Vagina (tissue), 2 donors: ENCODE measurements at regions not wholly inside any gene's neighbourhood (a gene's known extent, or its start where the extent isn't known, plus 50 kb on each side); places are given as distances from the start of the nearest gene placed in this dataset.

Experiments used
- DNase-seq, 2 donors: peaks; one replicate each; pipeline ENCODE4 v3.0.0-alpha.2; 2017; ENCODE audit errors: extremely low spot score in 2 of 2
- H3K27ac ChIP-seq: fragments of 200-600 bp; sonication (generic); one replicate; pipeline ENCODE4 v1.5.1; 2019
- H3K27me3 ChIP-seq: fragments of 200-600 bp; sonication (generic); one replicate; pipeline ENCODE4 v1.5.1; 2019
- H3K36me3 ChIP-seq, 2 donors: fragments of 200-600 bp; sonication (generic); one replicate each; pipeline ENCODE4 v1.5.1; 2017 to 2019
- H3K4me1 ChIP-seq: fragments of 200-600 bp; sonication (generic); one replicate; pipeline ENCODE4 v1.5.1; 2019
- H3K4me3 ChIP-seq, 2 donors: fragments of 200-600 bp; sonication (generic); 1 replicate in 1 of 2; 2 replicates in 1 of 2; pipeline ENCODE4 v1.5.1; 2016 to 2019
- H3K9me3 ChIP-seq: fragments of 200-600 bp; sonication (generic); one replicate; pipeline ENCODE4 v1.5.1; 2019
- POLR2A ChIP-seq, 2 donors: fragments of 450-650 bp; IDR thresholded peaks; one replicate each; pipeline ENCODE4 v1.6.1; 2017; ENCODE audit warnings: antibody characterized with exemption in 2 of 2, mild to moderate bottlenecking in 2 of 2, moderate library complexity in 2 of 2
- POLR2AphosphoS5 ChIP-seq, 2 donors: sonication (generic); formaldehyde crosslinking; IDR thresholded peaks; one replicate each; pipeline ENCODE4 v1.9.0; 2017; ENCODE audit warnings: antibody characterized with exemption in 2 of 2, mild to moderate bottlenecking in 2 of 2, low read depth in 1 of 2; ENCODE audit not compliant: insufficient read depth in 1 of 2
- intact Hi-C: fragments of 100-400 bp; cut with DNase I; formaldehyde crosslinking; loops from one replicate; pipeline ENCODE4 v1.15.1; 2023
- TF ChIP-seq, protein P1 (sequence below), 3 experiments: fragments of 450-650 bp in 2 of 3; fragments of 200-600 bp in 1 of 3; sonication (generic) in 1 of 3; IDR thresholded peaks; one replicate each; pipeline ENCODE4 v1.5.1; 2017 to 2019; ENCODE audit warnings: antibody characterized with exemption in 3 of 3, mild to moderate bottlenecking in 2 of 3, moderate library complexity in 2 of 3

DNA sequence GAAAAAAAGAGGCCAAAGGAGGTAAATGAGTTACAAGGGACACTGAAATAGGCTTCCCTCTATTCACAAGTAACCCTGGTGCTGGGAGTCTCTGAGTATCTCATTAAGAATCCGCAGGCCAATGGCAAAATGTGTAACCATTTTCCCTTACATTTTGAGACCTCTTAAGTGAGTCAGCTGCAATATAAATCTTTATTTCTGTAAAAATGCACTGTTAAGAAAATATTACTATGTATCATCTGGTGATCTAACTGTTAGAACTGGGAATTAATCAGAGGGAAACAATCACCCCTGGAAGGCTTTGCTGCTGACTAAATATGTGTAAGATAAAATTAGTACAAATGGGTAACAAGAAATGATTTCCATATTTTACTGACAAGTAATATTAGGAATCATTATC is 483.1 kb upstream of the CHST9 start:
- H3K4me3 ChIP-seq, result no peak overlapping the region
- DNase-seq, result no peak
- no peaks in the 10 kb centered on the region for H3K4me1 ChIP-seq
- TF ChIP-seq POLR2A (IDR thresholded peaks at IDR 0.05), result no peak
- TF ChIP-seq, protein P1, sequence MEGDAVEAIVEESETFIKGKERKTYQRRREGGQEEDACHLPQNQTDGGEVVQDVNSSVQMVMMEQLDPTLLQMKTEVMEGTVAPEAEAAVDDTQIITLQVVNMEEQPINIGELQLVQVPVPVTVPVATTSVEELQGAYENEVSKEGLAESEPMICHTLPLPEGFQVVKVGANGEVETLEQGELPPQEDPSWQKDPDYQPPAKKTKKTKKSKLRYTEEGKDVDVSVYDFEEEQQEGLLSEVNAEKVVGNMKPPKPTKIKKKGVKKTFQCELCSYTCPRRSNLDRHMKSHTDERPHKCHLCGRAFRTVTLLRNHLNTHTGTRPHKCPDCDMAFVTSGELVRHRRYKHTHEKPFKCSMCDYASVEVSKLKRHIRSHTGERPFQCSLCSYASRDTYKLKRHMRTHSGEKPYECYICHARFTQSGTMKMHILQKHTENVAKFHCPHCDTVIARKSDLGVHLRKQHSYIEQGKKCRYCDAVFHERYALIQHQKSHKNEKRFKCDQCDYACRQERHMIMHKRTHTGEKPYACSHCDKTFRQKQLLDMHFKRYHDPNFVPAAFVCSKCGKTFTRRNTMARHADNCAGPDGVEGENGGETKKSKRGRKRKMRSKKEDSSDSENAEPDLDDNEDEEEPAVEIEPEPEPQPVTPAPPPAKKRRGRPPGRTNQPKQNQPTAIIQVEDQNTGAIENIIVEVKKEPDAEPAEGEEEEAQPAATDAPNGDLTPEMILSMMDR (IDR thresholded peaks at IDR 0.05), result no peak
- TF ChIP-seq POLR2AphosphoS5 (IDR thresholded peaks at IDR 0.05; ENCODE audit: insufficient read depth in 1 of 2, low read depth in 1 of 2), result no peak
- H3K27ac ChIP-seq, result no peak overlapping the region
- H3K9me3 ChIP-seq, result no peaks in the 10 kb centered on the region
- H3K36me3 ChIP-seq, result no peaks in the 10 kb centered on the region
- H3K27me3 ChIP-seq, result no peaks in the 10 kb centered on the region
- intact Hi-C loops, result no loop called here

- no peak for DNase-seq
- Histone ChIP-seq H3K4me1 (no peaks in the 10 kb centered on the region), H3K36me3 (no peaks in the 10 kb centered on the region), H3K27me3 (no peaks in the 10 kb centered on the region), H3K9me3 (no peaks in the 10 kb centered on the region), H3K4me3 (no peak overlapping the region), H3K27ac (no peak overlapping the region)
- intact Hi-C loops, result no loop called here
- no peak for TF ChIP-seq POLR2A (IDR thresholded peaks at IDR 0.05)
- TF ChIP-seq, protein P1 (IDR thresholded peaks at IDR 0.05), result no peak
- no peak for TF ChIP-seq POLR2AphosphoS5 (IDR thresholded peaks at IDR 0.05; ENCODE audit: insufficient read depth in 1 of 2, low read depth in 1 of 2)
Measured at GRCh38 chr18:27667064-27667463, 482.0 kb upstream of the CHST9 start.

GRCh38 chr18:27666016-27666415 is 480.9 kb upstream of the CHST9 start:
- Histone ChIP-seq H3K27me3 (no peaks in the 10 kb centered on the region), H3K4me3 (no peak overlapping the region), H3K36me3 (no peaks in the 10 kb centered on the region), H3K4me1 (no peaks in the 10 kb centered on the region), H3K9me3 (no peaks in the 10 kb centered on the region), H3K27ac (no peak overlapping the region)
- intact Hi-C loops, result no loop called here
- TF ChIP-seq, protein P1 (IDR thresholded peaks at IDR 0.05), result no peak
- TF ChIP-seq POLR2AphosphoS5 (IDR thresholded peaks at IDR 0.05; ENCODE audit: insufficient read depth in 1 of 2, low read depth in 1 of 2), result no peak
- no peak for TF ChIP-seq POLR2A (IDR thresholded peaks at IDR 0.05)
- DNase-seq, result no peak

- no peaks in the 10 kb centered on the region for H3K4me1 ChIP-seq
- DNase-seq, result no peak
- intact Hi-C loops, result no loop called here
Measured at GRCh38 chr18:27665264-27665799, 480.2 kb upstream of the CHST9 start.

DNA sequence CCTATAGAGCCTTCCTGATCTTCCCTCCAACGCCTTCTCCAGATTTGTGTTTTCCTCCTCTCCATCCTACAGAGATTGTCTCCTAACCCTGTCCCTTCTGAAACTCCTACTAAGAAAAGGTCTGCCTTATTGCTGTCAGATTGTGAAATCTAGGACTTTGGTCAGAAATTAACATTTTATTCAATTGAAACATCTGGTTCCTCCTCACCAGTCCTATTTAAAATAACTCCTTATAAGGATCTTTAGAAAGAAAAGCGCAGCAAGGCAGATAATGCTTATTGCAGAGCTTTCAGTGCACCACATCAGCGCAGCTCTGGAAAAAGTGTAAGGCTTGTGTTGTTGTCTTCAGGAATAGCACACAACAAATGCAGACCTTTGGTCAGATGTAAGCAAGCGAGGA is 477.8 kb upstream of the CHST9 start:
- TF ChIP-seq, protein P1 (IDR thresholded peaks at IDR 0.05), result no peak
- TF ChIP-seq POLR2A (IDR thresholded peaks at IDR 0.05), result no peak
- no peak for TF ChIP-seq POLR2AphosphoS5 (IDR thresholded peaks at IDR 0.05; ENCODE audit: insufficient read depth in 1 of 2, low read depth in 1 of 2)
- intact Hi-C loops, result no loop called here
- no peaks in the 10 kb centered on the region for H3K27me3 ChIP-seq
- no peak overlapping the region for H3K27ac ChIP-seq
- no peaks in the 10 kb centered on the region for H3K4me1 ChIP-seq
- no peaks in the 10 kb centered on the region for H3K9me3 ChIP-seq
- H3K36me3 ChIP-seq, result no peaks in the 10 kb centered on the region
- no peak for DNase-seq
- H3K4me3 ChIP-seq, result no peak overlapping the region

More at GRCh38 chr18:27665264-27665799, 480.2 kb upstream of the CHST9 start:
- no peaks in the 10 kb centered on the region for H3K36me3 ChIP-seq
- no peaks in the 10 kb centered on the region for H3K9me3 ChIP-seq
- TF ChIP-seq POLR2AphosphoS5 (IDR thresholded peaks at IDR 0.05; ENCODE audit: insufficient read depth in 1 of 2, low read depth in 1 of 2), result no peak
- TF ChIP-seq, protein P1 (IDR thresholded peaks at IDR 0.05), result no peak
- no peaks in the 10 kb centered on the region for H3K27me3 ChIP-seq
- no peak overlapping the region for H3K27ac ChIP-seq
- H3K4me3 ChIP-seq, result no peak overlapping the region
